ENCODE measurements at regions not wholly inside any gene's neighbourhood (a gene's known extent, or its start where the extent isn't known, plus 50 kb on each side); places are given as distances from the start of the nearest gene placed in this dataset.

DNA sequence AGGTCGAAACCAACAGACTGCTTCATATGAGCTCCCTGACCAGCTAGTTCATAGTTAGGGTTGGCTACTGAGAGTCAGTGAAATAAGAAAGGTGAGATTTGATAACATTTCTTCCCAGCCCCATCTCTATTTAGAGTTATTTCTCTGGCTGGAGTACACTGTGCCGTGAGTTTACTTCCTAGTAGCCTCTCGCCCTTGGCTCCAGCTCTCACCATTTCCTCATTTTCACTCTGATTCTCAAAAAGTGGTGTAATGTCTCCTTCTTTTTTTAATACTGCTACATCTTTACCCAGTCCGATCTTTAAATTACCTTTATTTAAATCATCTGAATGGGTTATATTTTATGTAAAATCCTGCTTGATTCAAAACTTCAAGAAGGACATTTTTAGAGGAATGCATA, 100.4 kb upstream of the FAM174A start:
- no peak for ATAC-seq
- TF ChIP-seq, protein P1, sequence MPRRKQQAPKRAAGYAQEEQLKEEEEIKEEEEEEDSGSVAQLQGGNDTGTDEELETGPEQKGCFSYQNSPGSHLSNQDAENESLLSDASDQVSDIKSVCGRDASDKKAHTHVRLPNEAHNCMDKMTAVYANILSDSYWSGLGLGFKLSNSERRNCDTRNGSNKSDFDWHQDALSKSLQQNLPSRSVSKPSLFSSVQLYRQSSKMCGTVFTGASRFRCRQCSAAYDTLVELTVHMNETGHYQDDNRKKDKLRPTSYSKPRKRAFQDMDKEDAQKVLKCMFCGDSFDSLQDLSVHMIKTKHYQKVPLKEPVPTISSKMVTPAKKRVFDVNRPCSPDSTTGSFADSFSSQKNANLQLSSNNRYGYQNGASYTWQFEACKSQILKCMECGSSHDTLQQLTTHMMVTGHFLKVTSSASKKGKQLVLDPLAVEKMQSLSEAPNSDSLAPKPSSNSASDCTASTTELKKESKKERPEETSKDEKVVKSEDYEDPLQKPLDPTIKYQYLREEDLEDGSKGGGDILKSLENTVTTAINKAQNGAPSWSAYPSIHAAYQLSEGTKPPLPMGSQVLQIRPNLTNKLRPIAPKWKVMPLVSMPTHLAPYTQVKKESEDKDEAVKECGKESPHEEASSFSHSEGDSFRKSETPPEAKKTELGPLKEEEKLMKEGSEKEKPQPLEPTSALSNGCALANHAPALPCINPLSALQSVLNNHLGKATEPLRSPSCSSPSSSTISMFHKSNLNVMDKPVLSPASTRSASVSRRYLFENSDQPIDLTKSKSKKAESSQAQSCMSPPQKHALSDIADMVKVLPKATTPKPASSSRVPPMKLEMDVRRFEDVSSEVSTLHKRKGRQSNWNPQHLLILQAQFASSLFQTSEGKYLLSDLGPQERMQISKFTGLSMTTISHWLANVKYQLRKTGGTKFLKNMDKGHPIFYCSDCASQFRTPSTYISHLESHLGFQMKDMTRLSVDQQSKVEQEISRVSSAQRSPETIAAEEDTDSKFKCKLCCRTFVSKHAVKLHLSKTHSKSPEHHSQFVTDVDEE (CRISPR knock-in tag; IDR thresholded peaks at IDR 0.05) = no peak
- TF ChIP-seq, protein P2, sequence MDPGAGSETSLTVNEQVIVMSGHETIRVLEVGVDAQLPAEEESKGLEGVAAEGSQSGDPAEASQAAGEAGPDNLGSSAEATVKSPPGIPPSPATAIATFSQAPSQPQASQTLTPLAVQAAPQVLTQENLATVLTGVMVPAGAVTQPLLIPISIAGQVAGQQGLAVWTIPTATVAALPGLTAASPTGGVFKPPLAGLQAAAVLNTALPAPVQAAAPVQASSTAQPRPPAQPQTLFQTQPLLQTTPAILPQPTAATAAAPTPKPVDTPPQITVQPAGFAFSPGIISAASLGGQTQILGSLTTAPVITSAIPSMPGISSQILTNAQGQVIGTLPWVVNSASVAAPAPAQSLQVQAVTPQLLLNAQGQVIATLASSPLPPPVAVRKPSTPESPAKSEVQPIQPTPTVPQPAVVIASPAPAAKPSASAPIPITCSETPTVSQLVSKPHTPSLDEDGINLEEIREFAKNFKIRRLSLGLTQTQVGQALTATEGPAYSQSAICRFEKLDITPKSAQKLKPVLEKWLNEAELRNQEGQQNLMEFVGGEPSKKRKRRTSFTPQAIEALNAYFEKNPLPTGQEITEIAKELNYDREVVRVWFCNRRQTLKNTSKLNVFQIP (CRISPR knock-in tag; IDR thresholded peaks at IDR 0.05; ENCODE audit: borderline replicate concordance, low read depth) = no peak
- TF ChIP-seq ARNTL (CRISPR knock-in tag; IDR thresholded peaks at IDR 0.05; ENCODE audit: borderline replicate concordance, low read depth) (no peak), ZFP3 (CRISPR knock-in tag; IDR thresholded peaks at IDR 0.05) (no peak), ESRRG (CRISPR knock-in tag; IDR thresholded peaks at IDR 0.05) (no peak), TCF4 (CRISPR knock-in tag; IDR thresholded peaks at IDR 0.05; ENCODE audit: borderline replicate concordance) (no peak), ISL1 (CRISPR knock-in tag; IDR thresholded peaks at IDR 0.05) (no peak), RARB (CRISPR knock-in tag; IDR thresholded peaks at IDR 0.05) (no peak), TOX (CRISPR knock-in tag; IDR thresholded peaks at IDR 0.05; ENCODE audit: borderline replicate concordance) (no peak), PPARA (CRISPR knock-in tag; IDR thresholded peaks at IDR 0.05; ENCODE audit: borderline replicate concordance) (no peak)
- TF ChIP-seq, protein P3, sequence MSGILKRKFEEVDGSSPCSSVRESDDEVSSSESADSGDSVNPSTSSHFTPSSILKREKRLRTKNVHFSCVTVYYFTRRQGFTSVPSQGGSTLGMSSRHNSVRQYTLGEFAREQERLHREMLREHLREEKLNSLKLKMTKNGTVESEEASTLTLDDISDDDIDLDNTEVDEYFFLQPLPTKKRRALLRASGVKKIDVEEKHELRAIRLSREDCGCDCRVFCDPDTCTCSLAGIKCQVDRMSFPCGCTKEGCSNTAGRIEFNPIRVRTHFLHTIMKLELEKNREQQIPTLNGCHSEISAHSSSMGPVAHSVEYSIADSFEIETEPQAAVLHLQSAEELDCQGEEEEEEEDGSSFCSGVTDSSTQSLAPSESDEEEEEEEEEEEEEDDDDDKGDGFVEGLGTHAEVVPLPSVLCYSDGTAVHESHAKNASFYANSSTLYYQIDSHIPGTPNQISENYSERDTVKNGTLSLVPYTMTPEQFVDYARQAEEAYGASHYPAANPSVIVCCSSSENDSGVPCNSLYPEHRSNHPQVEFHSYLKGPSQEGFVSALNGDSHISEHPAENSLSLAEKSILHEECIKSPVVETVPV (CRISPR knock-in tag; IDR thresholded peaks at IDR 0.05) = no peak
- TF ChIP-seq, protein P4, sequence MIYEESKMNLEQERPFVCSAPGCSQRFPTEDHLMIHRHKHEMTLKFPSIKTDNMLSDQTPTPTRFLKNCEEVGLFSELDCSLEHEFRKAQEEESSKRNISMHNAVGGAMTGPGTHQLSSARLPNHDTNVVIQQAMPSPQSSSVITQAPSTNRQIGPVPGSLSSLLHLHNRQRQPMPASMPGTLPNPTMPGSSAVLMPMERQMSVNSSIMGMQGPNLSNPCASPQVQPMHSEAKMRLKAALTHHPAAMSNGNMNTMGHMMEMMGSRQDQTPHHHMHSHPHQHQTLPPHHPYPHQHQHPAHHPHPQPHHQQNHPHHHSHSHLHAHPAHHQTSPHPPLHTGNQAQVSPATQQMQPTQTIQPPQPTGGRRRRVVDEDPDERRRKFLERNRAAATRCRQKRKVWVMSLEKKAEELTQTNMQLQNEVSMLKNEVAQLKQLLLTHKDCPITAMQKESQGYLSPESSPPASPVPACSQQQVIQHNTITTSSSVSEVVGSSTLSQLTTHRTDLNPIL (CRISPR knock-in tag; IDR thresholded peaks at IDR 0.05; ENCODE audit: low read depth) = no peak

DNA sequence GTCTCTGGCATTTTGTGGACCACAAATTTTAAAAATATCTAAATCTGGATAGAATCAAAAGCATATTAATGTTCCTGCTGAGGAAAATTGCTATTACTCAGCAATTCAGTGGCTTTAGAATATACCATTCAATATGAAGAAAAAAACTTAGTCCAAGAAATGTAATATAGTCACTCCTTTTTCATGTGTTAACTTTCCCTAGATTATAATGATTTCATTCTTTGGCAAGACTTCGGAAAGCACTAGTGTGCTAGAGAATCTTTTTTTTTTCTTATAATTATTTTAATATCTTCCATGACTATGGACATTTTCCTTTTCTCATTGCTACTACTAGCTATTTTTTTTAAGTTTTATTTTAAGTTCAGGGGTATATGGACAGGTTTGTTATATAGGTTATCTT, 102.4 kb upstream of the FAM174A start:
- TF ChIP-seq SNAI2 (CRISPR knock-in tag; IDR thresholded peaks at IDR 0.05) (no peak), OSR1 (CRISPR knock-in tag; IDR thresholded peaks at IDR 0.05) (no peak), TCF4 (CRISPR knock-in tag; IDR thresholded peaks at IDR 0.05; ENCODE audit: borderline replicate concordance) (no peak), BACH2 (CRISPR knock-in tag; IDR thresholded peaks at IDR 0.05; ENCODE audit: borderline replicate concordance) (no peak), ZC3H10 (CRISPR knock-in tag; IDR thresholded peaks at IDR 0.05) (no peak), ZNF70 (CRISPR knock-in tag; IDR thresholded peaks at IDR 0.05) (no peak), TOX (CRISPR knock-in tag; IDR thresholded peaks at IDR 0.05; ENCODE audit: borderline replicate concordance) (no peak), RARB (CRISPR knock-in tag; IDR thresholded peaks at IDR 0.05) (no peak), PPARA (CRISPR knock-in tag; IDR thresholded peaks at IDR 0.05; ENCODE audit: borderline replicate concordance) (no peak), ESRRG (CRISPR knock-in tag; IDR thresholded peaks at IDR 0.05) (no peak), ZFP3 (CRISPR knock-in tag; IDR thresholded peaks at IDR 0.05) (no peak)
- TF ChIP-seq, protein P4 (CRISPR knock-in tag; IDR thresholded peaks at IDR 0.05; ENCODE audit: low read depth) = no peak
- TF ChIP-seq, protein P1 (CRISPR knock-in tag; IDR thresholded peaks at IDR 0.05) = no peak
- TF ChIP-seq, protein P2 (CRISPR knock-in tag; IDR thresholded peaks at IDR 0.05; ENCODE audit: borderline replicate concordance, low read depth) = no peak

More for the DNA sequence above, 102.4 kb upstream of the FAM174A start:
- no peak for ATAC-seq

Measured in SK-N-SH treated with all-trans-retinoic acid at 6 μM for 48 hours (cell line).